Posterior cingulate gyrus (tissue), 11 donors: ENCODE measurements at regions not wholly inside any gene's neighbourhood (a gene's known extent, or its start where the extent isn't known, plus 50 kb on each side); places are given as distances from the start of the nearest gene placed in this dataset.
A peak's percentile ranks its signal among the peaks of the same experiment; 100 is the strongest.

ENCODE experiments used
- DNase-seq, 10 donors: peaks; one replicate each; pipeline versions ENCODE4 v3.0.0 to v3.0.0-alpha.2; 2020 to 2021; ENCODE audit warnings: mixed read lengths in 3 of 10
- intact Hi-C: fragments of 100-400 bp; cut with DNase I; formaldehyde crosslinking; loops from one replicate; pipeline ENCODE4 v1.15.1; 2023

DNA sequence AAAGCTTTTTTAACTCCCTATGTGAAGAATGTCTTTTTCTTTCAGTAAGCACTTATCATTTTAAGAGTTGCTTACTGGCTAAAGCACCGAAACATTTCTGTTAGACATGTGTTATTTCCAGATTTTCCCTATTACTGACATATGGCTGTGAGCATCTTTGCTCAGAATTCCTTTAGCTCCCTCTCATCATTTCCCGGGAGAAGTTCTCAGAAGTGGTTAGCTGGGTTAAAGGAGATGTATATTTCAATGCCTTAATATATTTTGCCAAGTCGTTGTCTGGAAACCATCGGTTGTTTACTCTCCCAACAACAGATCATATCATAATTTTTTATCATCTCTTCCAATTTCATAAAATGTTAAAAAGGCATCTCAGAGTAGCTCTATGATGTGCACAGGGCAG lies 396.5 kb downstream of the OCA2 start:
- no peak for DNase-seq
- intact Hi-C loops, result no loop called here

DNA sequence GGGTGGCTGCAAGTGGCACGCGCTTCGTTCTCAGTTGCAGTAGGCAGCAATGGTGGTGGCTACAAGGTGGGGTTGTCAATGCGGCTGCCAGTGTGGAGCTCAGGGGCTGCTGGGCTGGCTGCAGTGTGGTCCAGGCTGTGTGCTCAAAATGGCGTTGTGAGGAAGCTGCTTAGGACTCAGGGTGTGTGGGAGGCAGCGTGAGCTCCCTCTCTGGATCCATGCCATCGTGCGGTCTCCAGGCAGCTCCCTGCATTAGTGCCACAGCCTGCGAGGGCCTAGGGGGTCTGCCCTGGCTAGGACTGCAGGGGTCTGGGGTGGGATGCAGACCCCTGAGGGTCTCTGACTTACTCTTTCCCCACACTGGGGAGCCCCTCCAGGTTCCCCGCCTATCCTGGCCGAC lies 397.2 kb downstream of the OCA2 start:
- DNase-seq, result peak in 5 of 10 donors; percentile 22 to 90 (median 48)
- intact Hi-C loops, result no loop called here

DNA sequence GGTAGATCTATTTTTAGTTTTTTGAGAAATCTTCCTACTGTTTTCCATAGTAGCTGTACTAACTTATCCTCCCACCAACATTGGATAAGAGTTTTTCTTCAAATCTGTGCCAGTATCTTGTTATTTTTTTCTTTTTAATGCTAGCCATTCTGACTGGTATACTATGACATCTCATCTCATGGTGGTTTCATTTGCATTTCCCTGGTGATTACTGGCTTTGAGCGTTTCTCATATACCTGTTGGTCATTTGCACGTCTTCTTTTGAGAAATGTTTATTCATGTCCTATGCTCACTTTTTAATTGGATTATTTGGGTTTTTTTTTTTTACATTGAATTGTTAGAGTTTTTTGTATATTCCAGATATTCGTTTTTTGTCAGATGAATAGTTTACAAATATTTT lies 398.1 kb downstream of the OCA2 start:
- intact Hi-C loops, result no loop called here

DNA sequence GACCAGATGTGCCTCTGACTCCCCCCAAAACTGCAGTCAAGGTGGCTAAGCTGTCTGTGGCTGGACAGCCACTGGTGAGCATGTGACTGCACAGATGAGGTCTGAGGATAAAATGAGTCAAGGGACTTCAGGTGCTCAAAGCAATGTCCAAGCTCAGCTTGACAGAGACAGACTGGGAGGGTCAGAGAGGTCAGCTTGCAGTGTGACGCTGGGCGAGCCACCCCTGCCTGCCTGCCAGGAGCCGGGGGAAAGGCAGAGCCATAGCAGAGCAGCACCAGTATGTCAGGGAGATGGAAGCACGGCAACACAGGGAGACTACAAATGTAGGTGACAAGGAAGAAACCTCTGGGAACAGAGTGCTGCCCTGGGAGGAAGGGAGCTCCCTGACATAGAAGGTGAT lies 399.4 kb downstream of the OCA2 start:
- intact Hi-C loops, result no loop called here
- no peak for DNase-seq

More for the DNA sequence above, 398.1 kb downstream of the OCA2 start:
- no peak for DNase-seq

DNA sequence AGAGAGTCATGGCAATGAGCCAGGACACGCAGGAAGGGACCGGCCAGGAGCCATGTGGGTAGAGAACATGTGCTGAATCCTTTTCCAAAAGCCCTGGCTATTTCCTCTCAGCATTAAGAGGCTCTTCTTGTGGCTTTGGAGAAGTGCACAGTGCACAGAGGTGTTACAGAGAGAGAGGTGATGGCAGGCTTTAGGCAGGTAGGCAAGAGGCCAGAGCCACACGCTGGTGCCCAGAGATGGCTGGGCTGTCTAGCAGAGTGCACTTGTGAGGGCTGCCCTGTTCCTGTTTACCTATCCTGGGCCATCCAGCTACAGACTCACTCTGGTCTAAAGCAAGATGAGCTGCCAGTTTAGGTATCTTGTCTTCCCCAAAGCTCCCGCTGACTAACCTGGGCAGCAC lies 402.6 kb downstream of the OCA2 start:
- intact Hi-C loops, result no loop called here

DNA sequence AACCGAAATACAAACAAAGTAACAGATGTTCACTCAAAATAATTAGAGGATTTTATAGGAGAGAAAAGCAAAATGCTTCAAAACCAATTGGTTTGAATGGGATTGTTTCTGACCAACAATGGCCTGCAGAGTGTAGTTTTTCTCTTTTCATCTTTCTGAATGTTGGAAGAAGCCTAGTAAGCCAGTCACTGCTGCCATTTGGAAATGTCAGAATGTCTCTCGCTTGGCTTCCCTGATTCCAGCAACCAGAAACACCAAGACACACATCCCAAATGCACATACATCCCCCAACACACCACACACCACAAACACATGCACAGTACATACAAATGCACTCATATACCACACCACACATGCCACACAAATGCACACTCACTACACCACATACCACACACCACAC lies 403.4 kb downstream of the OCA2 start:
- intact Hi-C loops, result no loop called here

More for the DNA sequence above, 402.6 kb downstream of the OCA2 start:
- no peak for DNase-seq

DNA sequence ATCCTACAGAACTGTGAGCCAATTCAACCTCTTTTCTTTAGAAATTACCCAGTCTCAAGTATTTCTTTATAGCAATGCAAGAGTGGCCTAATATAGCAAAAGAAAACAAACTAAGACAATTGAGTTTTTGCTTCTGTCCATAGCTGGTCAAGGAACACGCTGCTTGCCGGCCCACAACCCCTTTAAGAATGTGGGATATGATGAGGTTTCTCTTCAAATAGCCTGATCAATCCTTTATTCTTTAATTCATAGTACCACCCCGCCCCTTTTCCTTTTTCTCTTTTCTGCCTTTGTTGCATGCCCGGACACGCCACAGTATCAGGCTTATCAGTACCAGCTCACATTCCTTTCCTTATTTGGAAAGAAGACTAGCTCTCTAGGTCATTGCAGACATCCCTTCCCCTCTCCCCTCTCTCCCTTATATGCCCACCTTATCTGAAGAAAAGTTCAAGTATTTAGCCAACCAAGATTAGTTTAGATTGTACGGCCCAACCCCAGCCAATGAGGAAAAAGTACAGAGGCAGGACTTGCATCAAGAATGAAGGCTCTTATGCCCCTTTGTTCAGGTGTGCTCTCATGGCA lies 404.5 kb downstream of the OCA2 start:
- DNase-seq, result no peak

More for the DNA sequence above, 403.4 kb downstream of the OCA2 start:
- no peak for DNase-seq

DNA sequence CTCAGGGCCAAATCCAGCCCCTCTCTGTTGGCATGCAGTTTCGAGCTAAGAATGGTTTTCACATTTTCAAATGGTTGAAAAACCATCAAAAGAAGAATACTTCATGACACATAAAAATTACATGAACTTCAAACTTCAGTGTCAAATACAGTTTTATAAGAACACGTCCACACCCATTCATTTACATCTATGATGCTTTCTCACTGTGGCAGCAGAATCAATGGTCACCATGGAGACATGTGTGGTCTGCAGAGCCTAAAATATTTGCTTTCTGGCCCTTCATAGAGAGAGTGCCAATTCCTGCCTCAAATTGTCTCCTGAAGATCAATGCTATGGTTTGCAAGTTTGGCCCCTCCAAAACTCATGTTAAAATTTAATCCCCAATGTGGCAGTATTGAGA lies 405.8 kb downstream of the OCA2 start:
- DNase-seq, result no peak
- intact Hi-C loops, result no loop called here

More for the DNA sequence above, 404.5 kb downstream of the OCA2 start:
- intact Hi-C loops, result no loop called here

DNA sequence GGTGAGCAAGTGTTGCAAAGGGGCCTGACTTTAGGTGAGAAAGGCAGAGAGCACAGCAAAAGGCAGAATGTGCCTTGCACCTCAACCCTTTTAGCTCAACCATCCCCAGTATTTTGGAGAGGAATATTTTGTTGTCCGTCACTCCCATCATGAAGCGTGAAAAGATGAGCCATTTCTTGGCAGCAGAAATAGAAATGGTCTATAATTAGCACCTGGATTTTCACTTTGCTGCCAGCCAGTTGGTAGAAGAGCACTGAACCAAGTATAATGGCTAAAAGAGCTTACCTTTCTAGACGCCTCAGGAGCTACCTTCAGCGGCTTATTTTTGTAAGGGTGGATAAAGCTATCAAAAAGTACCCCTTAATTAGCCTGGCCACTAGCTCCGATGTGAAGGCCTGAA lies 406.7 kb downstream of the OCA2 start:
- no peak for DNase-seq
- intact Hi-C loops, result no loop called here

DNA sequence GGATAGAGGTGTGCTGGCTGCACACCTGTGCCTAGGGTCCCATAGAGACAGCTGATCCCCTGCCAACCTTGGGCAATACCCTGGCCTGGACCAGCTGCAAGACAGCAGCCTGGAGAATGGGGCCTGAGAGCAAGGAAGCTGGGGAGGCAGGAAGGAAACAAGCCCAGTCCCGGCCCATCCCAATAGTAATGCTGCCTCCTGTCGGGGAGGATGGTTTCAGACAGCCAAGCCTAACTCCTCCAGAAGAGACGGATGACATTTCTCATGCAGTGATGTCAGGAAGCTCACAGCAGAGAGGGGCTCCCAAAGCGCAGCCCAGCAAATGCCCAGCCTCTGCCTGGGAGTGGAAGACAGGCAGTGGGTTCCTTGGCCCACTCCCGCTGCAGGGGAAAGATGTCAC lies 408.8 kb downstream of the OCA2 start:
- DNase-seq, result no peak
- intact Hi-C loops, result no loop called here

DNA sequence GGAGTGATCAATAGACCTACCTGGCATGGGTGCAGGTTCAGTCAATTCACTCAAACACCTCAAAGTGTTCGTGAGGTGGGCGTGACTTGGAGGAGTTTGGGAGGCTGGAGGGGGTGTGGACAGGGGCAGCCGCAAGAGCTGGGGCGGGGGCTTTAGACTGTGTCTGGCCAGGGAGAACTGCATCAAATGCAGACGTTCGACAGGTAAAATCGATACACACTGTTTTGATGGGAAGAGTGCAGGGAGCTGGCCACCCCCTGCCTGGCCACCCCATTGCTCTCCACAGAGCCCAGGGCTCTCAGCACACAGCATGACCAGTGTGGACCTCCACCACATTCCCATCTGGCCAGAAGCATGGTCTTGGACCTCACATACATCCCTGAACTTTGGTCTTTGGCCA lies 412.1 kb downstream of the OCA2 start:
- intact Hi-C loops, result no loop called here

DNA sequence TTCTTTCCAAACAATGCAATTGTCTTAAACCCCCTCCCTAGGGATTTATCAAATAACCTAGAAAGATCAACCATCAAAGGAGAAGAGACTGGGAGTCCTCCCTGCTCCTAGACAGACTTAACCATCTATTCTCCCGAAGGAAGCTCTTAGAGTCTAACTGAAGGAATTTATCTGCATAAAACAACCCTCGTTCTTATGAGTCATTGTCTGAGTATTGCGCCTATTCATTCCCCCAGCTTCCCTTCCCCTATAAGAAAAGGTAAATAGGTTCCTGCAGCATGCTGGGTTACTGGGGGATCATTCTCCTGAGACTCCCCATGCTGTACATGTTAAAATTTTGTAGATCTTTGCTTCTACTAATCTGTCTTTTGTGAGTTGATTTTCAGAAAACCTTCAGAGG lies 412.7 kb downstream of the OCA2 start:
- intact Hi-C loops, result no loop called here
- no peak for DNase-seq

More for the DNA sequence above, 412.1 kb downstream of the OCA2 start:
- DNase-seq, result no peak

DNA sequence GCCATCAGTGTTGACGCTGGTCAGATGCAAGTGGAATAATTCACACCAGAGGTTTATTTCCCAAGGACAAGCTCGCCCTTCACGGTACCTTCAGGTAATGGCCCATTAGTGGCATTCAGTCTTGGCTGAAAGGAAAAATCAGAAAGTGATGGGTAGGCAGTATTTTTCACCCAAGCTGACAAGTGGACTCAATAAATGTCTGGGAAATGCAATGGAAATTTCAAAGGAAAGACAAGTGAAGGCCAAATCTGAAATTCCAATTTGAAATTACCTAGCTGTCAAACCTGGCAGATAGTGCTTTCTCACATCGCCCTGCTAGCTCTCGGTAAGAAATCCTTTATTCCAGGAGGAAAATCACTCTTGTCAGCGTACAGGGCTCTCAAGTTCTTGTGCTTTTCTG lies 413.5 kb downstream of the OCA2 start:
- no peak for DNase-seq
- intact Hi-C loops, result no loop called here

DNA sequence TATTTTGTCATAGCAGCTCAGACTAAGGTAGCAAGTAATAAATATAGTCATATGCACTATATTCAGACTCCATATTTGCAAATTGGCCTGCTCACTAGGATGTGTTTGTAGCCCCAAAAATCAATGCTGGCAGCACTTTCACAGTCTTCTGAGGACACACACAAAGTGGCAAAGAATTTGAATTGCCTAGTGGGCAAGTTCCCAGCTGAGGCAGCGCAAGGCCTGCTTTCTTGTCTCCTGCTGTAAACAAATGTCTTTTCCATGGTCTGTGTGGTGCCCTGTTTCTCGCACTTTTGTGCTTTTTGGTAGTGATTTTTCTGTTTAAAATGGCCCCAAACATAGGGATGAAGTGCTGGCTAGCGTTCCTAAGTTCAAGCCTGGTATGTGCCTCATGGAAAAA lies 416.0 kb downstream of the OCA2 start:
- no peak for DNase-seq
- intact Hi-C loops, result no loop called here

DNA sequence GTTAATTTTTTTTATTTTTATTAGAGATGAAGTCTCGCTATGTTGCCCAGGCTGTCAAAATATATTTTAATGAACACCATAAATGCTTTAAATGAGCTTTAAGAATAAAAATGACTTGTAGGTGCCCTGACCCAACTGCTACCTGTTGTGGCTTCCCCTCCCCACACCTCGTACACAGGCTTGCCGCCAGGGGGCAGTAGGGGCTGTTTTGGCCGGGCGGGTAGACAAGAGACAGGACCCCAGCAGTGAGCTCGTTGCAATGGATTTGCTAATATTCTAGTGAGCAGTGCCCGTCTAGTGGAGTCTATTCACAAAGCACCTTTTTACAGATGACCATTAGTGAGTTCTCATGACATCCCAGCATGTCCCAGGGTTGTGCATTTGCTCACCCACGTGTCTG lies 418.1 kb downstream of the OCA2 start:
- no peak for DNase-seq
- intact Hi-C loops, result no loop called here

DNA sequence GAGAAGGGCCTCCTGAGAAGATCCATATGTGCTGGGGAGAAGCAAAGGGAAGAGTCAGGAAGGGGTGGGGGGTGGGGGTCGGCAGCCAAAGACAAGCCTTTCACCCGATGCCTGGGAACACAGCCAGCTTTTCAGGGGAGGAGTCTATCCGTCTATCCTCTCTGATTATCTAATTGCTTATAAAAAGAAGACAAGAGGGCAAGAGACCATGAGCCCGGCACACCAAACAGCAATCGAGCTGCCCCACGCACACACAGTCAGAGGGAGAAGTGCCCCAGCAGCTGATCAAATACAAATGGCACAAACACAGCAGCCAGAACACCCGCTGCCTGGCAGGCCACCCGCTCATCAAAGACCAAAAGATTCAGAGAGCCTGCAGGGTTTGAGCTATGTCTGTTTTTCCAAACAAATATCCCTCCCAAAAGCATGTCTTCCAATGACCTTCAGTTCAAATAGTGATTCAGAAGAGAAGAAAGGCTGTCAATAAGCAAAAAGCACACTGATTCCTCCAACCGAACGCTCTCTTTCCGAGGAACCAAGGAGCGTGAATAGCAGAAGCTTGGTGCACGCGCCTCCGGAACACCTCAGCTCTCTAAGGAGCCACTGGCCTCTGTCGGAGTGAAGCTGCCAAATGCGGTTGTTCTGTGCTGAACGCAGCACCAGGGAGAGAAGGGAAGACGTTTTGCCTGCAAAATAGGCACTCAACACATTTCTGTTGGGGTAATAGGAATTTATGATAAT lies 419.2 kb downstream of the OCA2 start:
- intact Hi-C loops, result no loop called here
- no peak for DNase-seq

DNA sequence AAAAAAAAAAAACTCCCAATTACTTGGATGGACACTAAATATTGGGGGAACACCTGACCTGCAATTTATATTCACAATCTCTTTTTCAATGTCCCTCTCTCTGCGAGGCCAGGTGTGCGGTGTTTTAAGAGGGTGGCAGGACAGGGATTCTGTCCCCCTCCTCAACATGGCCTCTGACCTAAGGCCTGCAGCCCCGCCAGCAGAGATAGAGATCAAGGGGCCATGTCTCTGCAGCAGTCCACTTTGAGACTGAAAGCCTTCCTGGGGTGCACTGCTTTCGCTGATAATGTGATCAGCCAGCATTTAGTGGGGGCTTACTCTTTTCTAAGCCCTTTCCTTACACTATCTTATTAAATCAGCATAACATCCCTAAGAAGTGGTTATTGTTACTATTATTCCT lies 419.9 kb downstream of the OCA2 start:
- no peak for DNase-seq
- intact Hi-C loops, result no loop called here

DNA sequence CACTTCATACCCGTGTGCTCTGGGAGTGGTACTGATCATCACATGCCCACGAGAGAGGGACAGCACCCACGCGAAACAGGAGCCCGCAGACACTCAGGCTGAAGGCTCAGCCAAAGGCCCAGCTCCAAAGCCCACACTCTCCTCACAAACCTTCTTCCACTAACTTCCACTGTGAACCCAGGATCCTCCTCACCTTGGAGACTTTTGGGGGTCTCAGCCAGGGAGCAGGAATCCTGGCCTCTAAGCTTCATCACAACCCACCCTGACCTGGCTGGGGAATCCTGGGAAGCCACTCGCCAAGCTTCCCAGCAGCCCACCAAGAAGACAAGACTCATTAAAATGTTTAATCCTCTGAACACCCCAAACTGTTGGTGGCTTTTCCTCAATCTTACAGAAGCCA lies 421.2 kb downstream of the OCA2 start:
- intact Hi-C loops, result no loop called here
- DNase-seq, result no peak

DNA sequence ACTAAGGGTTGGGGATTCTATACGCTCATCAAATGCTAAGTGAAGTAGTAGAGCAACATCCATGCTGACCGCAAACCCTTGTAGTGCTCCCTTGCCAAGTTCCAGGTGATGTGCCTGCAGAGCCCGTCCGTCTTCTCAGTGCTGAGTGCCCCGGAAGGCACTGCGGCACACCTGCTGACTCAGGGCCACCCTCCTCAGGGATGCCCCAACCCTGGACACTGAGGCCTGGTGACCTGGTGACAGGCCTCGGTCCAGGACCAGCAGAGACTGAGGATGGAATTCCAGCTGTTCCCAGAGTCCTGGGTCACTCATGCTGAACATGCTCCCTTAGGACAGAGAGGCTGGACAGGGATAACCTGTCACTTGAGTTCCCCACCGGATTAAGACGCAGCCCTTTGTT lies 422.5 kb downstream of the OCA2 start:
- intact Hi-C loops, result no loop called here
- DNase-seq, result no peak

DNA sequence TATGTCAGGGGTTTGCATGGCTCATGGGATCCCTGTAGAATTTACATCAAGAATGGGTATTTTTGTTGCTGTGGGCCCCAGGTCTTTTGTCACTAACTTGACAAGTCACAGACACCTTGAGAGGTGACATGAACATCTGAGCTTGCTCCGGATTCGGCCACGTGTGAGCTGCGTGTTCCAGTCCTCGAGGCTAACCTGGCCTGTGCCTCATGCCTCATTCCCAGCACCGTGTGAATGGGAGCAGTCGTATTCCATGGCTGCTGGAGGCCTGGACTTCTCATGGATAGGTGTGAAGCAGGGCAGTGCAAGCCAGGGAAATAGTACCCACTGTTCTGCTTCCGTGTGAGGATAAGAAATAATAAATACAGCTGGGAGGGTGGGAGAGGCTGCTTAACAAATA lies 423.5 kb downstream of the OCA2 start:
- no peak for DNase-seq
- intact Hi-C loops, result no loop called here

DNA sequence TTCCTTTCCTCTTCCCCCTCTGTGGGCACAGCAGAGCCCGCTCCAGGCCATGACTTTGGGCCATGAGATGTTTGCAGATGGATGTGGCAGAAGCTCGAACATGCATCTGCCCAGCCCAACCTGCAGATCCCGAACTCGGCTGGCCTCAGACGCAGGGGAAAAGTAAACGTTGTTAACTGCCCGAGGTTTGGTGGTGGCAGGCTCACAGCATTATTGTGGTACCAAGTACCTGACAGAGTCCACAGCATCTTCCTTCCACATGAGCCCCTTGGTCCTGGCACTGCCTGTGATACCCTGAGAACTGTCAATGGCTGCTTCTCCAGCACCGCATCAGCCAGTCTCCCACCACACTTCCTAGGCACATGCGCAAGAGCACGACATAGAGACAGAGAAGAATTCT lies 424.3 kb downstream of the OCA2 start:
- intact Hi-C loops, result no loop called here
- DNase-seq, result no peak

DNA sequence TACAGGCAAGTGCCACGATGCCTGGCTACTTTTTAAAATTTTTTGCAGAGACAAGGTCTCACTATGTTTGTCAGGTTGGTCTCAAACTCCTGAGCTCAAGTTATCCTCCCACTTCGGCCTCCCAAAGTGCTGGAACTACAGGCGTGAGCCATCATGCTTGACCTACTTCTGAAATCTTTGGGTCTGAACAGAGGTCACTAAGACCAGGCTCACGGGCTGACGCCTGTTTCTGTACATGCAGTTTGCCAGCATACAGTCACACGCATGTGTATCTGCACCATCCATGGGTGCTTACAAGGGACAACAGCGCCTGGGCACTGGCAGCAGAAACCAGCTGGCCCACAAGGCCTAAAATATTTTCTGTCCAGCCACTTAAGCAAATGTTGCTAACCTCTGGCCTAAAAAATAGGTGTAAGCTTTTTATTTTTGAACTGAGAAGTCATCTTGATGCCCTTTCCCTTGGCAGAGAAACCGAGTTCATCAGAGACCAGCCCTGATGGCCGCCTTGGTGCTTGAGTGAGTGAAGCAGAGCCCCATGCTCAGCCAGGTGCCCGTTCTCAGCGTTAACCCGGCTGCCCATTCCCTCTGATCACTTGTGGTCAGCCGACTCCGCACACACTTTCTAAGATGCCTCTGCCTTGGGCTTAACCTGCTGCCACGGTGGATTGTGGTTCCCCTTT lies 425.2 kb downstream of the OCA2 start:
- no peak for DNase-seq

More for the DNA sequence above, 425.2 kb downstream of the OCA2 start:
- intact Hi-C loops, result no loop called here
